ENCODE measurements at regions not wholly inside any gene's neighbourhood (a gene's known extent, or its start where the extent isn't known, plus 50 kb on each side); places are given as distances from the start of the nearest gene placed in this dataset.

- peak; percentile 40 to 51 (median 47) for DNase-seq (ENCODE audit: low read depth in 4 of 4, low spot score in 3 of 4)
Measured at GRCh38 chr18:77650799-77651385, 401.2 kb downstream of the GALR1 start.

DNA sequence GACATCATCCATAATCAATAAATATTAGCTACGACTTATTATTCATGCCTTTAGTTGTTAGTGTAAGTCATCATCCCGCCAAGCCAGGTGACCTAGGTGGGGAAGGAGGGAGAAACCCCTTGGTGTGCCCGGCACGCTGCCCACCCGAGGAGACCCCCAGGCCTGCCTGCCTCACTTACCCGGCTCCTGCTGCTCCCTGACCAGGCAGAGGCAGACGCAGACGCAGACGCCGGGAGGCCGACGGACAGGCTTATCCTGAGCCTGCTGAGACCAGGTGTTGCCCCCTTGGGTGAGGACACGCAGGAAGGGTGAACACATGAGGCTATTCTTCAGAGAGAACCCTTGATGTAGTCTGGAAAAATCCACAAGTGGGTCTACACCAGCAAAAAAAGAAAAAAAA, 401.8 kb downstream of the GALR1 start:
- DNase-seq (ENCODE audit: low read depth in 4 of 4, low spot score in 3 of 4) = no peak

- DNase-seq (ENCODE audit: low read depth in 4 of 4, low spot score in 3 of 4) = no peak
Measured at GRCh38 chr18:77653792-77654191, 404.1 kb downstream of the GALR1 start.

DNA sequence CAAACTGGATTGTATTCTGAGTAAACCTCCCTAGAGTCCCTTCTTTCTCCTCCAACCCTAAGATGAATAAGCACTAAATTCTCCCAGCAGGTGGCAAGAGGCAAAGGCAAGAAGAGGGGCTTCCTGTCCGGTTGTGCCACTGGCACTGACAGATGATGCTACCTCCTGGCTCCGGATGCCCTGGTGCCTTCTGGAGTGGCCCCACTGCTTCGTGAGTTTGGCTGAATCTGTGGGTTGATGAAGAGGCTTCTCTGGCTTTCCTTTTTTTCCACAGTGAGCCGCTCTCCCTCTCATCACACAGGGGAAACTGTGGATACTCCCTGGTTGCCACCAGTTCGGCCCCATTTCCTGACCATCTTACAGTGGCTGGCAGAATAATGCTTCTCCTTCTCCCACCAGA, 404.7 kb downstream of the GALR1 start:
- no peak for DNase-seq (ENCODE audit: low read depth in 4 of 4, low spot score in 3 of 4)

GRCh38 chr18:77657651-77658298, 408.1 kb downstream of the GALR1 start:
- DNase-seq (ENCODE audit: low read depth in 4 of 4, low spot score in 3 of 4) = no peak

- DNase-seq (ENCODE audit: low read depth in 4 of 4, low spot score in 3 of 4) = no peak
Measured at GRCh38 chr18:77658299-77658662, 408.6 kb downstream of the GALR1 start.

DNA sequence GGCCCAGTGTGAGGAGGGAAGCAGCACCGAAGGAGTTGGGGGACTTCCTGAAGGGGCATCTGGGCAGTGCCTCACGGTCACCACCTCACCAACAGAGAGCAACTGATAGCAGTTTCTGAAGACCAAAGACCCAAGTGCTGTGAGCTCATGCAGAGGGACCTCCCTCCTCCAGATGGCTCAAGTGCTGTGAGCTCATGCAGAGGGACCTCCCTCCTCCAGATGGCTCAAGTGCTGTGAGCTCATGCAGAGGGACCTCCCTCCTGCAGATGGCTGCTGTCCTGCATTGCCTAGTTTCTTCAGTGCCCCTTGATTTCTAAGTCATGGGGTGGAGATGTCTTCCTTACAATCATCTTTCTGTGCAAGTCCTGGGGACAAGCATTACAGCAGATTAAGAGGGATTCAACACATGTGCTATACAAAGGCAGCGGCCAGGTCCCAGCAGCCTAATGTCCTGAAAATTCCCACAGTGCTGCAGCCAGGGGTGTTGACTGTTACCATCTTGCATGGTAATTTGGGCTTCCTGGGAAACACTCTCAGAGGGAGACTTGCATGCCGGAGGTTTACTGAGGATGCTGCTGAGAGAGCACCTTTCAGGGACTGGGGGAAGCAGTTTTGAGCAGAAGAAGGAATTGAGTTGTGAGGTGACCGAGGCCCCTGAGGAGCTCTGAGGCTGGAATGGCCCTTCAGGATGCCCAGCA, 409.3 kb downstream of the GALR1 start:
- no peak for DNase-seq (ENCODE audit: low read depth in 4 of 4, low spot score in 3 of 4)

DNA sequence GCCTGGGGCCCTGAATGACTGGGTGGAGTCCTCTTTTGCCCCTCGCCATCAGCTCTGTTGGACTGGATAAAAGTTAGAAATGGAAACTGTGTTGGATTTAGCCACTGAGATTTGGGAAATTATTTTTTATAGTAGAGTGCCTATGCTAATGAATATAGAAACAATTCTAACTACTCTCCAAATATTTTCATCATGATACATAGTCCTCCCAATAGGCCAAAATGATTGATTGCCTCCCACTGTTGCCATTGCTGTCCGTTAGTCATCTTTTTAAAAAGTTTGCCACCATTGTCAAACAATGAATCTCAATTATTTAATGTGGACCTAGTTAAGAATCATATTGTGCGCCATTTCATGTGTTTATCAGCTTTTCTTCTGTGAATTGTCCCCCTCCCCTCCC, 417.0 kb downstream of the GALR1 start:
- DNase-seq (ENCODE audit: low read depth in 4 of 4, low spot score in 3 of 4) = no peak

DNA sequence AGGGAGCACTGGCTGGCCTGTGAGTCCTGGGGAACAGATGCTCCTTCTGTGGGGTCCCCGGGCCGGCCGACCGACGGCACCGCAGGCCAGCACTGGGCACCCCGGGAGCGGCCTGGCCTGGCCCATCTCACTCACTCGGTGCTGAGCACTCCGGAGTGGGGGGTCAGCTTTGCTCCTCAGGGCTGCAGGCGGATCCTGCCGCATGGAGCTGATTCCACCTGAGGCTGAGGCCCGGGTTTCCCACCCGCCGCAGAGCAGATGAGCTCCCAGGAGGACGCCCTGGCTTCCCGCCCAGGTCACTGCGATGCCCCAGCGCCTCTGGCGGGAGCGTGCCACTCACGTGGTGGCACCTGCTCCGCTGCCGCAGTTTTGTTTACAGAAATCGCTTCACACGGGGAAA, 418.6 kb downstream of the GALR1 start:
- DNase-seq (ENCODE audit: low read depth in 4 of 4, low spot score in 3 of 4) = no peak

GRCh38 chr18:77669331-77669730, 419.7 kb downstream of the GALR1 start:
- DNase-seq (ENCODE audit: low read depth in 4 of 4, low spot score in 3 of 4) = no peak

DNA sequence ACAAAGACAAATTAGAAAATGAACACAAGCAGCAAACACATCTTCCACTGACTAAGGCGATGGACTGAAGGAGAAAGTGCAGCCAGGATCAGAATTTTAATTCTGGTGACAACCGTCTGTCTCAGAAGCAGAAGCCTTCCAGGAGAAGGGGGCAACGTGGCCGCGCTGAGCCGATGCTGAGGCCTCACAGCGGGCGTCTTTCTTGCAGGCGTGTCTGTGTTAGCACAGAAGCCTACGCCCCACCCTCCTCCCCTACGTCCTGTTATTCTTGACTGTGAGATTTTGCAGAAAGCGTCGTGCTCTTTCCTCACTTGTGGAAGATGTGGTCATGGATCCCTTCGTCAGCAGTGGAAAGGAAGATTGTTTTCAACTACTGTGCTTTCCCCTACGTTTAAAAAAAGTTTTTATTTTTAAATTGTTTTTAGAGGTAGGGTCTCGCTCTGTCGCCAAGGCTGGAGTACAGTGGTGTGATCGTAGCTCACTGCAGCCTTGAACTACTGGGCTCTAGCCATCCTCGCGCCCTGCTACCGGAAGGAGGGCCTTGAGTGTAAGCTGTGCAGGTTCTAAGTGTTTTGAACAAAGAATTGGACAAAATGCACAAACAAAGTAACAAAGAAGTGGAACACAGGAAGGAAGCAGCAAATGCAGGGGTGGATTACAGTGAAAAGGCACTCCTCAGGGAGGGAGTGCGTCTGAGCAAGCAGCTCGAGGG, 422.0 kb downstream of the GALR1 start:
- DNase-seq (ENCODE audit: low read depth in 4 of 4, low spot score in 3 of 4) = no peak

GRCh38 chr18:77676910-77677309, 427.3 kb downstream of the GALR1 start:
- no peak for DNase-seq (ENCODE audit: low read depth in 4 of 4, low spot score in 3 of 4)

DNA sequence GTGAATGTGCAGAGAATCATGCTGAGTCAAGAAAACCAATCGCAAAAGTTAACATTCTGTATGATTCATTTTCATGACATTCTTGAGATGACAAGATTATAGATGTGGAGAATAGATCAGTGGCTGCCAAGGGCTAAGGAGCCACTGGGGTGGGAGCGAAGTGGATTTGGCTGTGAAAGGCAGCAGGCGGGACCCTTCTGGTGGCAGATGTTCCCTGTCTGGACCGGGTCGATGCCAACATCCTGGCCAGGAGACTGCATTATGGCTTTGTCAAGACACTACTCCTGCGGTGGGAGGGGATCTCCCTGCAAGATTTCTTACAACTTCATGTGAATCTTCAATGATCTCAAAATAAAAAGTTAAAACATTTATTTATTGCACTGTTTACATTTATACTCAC, 427.9 kb downstream of the GALR1 start:
- no peak for DNase-seq (ENCODE audit: low read depth in 4 of 4, low spot score in 3 of 4)

DNA sequence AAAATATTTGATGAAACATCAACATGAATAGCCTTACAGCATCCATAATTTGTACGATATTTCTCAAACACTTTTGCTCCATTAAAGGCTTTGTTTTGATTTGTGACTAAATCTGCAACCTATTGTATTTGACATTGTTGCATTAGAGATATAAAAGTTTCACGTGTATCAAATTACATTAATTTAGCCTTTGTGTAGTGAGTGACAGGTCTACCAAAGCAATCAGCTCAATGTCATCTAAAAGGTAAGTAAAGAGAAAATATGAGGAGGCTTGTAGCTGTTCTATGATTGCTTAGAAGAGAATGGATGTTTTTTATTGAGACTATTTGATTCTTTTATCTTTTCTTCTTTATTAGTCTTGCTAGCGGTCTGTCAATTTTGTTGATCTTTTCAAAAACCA, 430.2 kb downstream of the GALR1 start:
- DNase-seq (ENCODE audit: low read depth in 4 of 4, low spot score in 3 of 4) = no peak

DNA sequence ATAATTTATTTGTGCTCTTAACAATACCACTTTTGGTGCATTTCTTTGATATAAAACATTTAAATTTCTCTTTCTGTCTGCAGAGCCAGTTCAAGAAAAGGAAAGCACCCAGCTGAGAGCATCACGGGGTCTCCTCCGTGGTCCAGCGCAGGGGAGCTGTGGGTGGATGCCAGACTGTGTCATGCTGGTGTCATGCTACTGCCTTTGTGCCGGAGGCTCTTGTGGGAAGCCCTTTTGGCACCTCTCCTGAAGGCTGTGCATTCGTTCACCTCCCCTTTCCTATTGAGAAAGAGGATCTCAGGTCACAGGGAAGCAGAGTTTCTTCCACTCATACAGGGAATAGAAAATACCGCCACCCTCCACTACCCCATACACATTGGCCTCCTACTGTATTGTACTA, 450.4 kb downstream of the GALR1 start:
- DNase-seq (ENCODE audit: low read depth in 4 of 4, low spot score in 3 of 4) = no peak

- no peak for DNase-seq (ENCODE audit: low read depth in 4 of 4, low spot score in 3 of 4)
Measured at GRCh38 chr18:77701977-77702376, 452.3 kb downstream of the GALR1 start.

DNA sequence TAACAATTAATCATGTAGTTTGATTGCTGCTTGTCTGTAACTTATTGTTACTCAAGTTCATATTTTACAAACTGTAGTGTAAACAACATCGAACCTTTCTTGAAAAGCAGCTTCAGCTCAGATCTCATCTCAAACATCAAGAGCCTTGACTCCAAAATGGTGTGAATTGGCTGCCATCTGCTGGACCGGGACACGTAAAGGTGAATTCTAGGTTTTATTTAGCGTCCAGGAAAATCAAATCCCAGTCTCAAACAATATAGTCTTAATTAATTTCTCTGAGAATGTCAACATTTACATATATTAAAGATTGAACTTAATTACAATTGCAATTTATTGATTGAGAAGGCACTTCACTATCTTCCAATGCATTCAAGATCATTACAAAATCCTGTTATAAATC, 453.0 kb downstream of the GALR1 start:
- peak; percentile 0 to 12 (median 1) for DNase-seq (ENCODE audit: low read depth in 4 of 4, low spot score in 3 of 4)

DNA sequence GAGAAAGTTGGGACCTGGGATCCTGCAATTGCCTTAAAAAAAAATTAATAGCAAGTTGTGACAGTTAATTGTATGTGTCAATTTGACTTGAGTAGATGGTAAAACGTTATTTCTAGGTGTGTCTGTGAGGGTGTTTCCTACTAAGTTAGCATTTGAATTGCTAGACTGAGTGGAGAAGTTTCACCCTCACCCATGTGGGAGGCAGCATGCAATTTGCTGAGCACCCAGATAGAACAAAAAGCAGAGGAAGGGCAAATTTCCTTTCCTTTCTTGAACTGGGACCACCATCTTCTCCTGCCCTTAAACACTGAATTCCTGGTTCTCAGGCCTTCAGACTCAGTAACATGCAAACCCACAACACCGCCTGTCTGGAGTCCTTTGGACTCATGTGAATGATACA, 455.7 kb downstream of the GALR1 start:
- DNase-seq (ENCODE audit: low read depth in 4 of 4, low spot score in 3 of 4) = no peak

GRCh38 chr18:77708826-77709506, 459.3 kb downstream of the GALR1 start:
- no peak for DNase-seq (ENCODE audit: low read depth in 4 of 4, low spot score in 3 of 4)

DNA sequence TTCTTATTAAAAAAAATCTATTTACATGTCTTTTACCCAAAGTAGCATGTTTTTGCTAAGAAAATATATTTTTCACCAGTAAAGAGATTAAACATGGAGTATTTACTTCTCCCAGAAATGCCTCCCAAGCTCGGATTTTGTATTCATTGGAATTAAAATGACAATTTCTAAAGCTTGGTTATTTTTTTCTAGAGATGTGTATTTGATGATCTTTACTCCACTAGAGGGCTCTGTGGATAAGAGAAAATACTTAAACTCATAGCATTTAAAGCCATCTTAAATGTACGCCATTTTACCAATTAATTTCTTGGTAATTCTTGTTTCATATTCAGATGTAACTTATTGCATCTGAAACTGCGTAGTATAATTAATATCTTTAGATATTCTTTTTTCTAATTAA, 461.4 kb downstream of the GALR1 start:
- no peak for DNase-seq (ENCODE audit: low read depth in 4 of 4, low spot score in 3 of 4)

- no peak for DNase-seq (ENCODE audit: low read depth in 4 of 4, low spot score in 3 of 4)
Measured at GRCh38 chr18:77714716-77715115, 465.1 kb downstream of the GALR1 start.
